Skeletal muscle tissue (tissue), 3 donors: ENCODE measurements at regions not wholly inside any gene's neighbourhood (a gene's known extent, or its start where the extent isn't known, plus 50 kb on each side); places are given as distances from the start of the nearest gene placed in this dataset.

Experiments used
- H3K27ac ChIP-seq: one replicate; pipeline ENCODE4 v1.7.0; 2013; ENCODE audit warnings: mild to moderate bottlenecking, low read depth, low read length, inconsistent platforms
- H3K27me3 ChIP-seq, 3 donors: one replicate each; pipeline ENCODE4 v1.7.0; 2013; ENCODE audit warnings: low read length in 3 of 3; ENCODE audit not compliant: control insufficient read depth in 3 of 3, insufficient read depth in 3 of 3
- H3K36me3 ChIP-seq, 3 donors: one replicate each; pipeline ENCODE4 v1.7.0; 2013; ENCODE audit warnings: low read length in 3 of 3; ENCODE audit not compliant: control insufficient read depth in 3 of 3, insufficient read depth in 3 of 3
- H3K4me1 ChIP-seq, 3 donors: one replicate each; pipeline ENCODE4 v1.7.0; 2013; ENCODE audit warnings: low read length in 3 of 3, mild to moderate bottlenecking in 3 of 3; ENCODE audit not compliant: control insufficient read depth in 3 of 3, insufficient read depth in 3 of 3
- H3K4me3 ChIP-seq, 3 donors: one replicate each; pipeline ENCODE4 v1.7.0; 2013; ENCODE audit warnings: low read length in 3 of 3
- H3K9ac ChIP-seq, 3 donors: one replicate each; pipeline ENCODE4 v1.7.0; 2013; ENCODE audit warnings: low read length in 3 of 3, mild to moderate bottlenecking in 3 of 3, moderate library complexity in 2 of 3, low read depth in 1 of 3
- H3K9me3 ChIP-seq, 3 donors: one replicate each; pipeline ENCODE4 v1.7.0; 2013; ENCODE audit warnings: low read length in 3 of 3; ENCODE audit not compliant: control insufficient read depth in 3 of 3
- donor health status: Osteomylitis.

DNA sequence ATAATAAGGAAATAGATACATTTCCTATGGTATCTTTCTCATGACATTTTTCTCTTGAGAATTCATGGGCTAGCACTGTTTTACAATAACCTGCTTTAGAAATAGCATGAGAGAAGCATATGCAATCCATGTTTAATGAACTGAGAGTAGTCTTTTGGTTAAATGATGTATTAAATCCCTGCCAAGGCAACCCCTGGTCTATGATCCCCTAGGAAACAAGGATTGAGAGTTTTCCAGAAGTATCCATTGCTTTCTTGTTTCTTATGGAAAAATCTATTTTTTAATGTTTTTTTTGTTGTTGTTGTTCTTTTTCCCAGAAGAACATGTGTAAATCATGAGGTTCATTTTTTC, 390.5 kb upstream of the HSF2 start:
- H3K4me1 ChIP-seq: peaks cover 0 to 3% (median 0%) of the 10 kb centered on the region in 3 donors
- no peaks in the 10 kb centered on the region for H3K36me3 ChIP-seq
- H3K4me3 ChIP-seq: no peak overlapping the region
- no peak overlapping the region for H3K27ac ChIP-seq
- H3K27me3 ChIP-seq: no peaks in the 10 kb centered on the region
- H3K9me3 ChIP-seq: no peaks in the 10 kb centered on the region
- H3K9ac ChIP-seq: no peak overlapping the region

GRCh38 chr6:122012578-122012977, 386.9 kb upstream of the HSF2 start:
- peaks cover 0 to 3% (median 0%) of the 10 kb centered on the region in 3 donors for H3K4me1 ChIP-seq
- no peaks in the 10 kb centered on the region for H3K27me3 ChIP-seq
- no peaks in the 10 kb centered on the region for H3K36me3 ChIP-seq
- no peak overlapping the region for H3K27ac ChIP-seq
- no peaks in the 10 kb centered on the region for H3K9me3 ChIP-seq
- H3K9ac ChIP-seq: no peak overlapping the region
- H3K4me3 ChIP-seq: no peak overlapping the region

GRCh38 chr6:122014961-122015360, 384.5 kb upstream of the HSF2 start:
- Histone ChIP-seq H3K9ac (no peak overlapping the region), H3K27me3 (no peaks in the 10 kb centered on the region), H3K9me3 (no peaks in the 10 kb centered on the region), H3K4me1 (no peaks in the 10 kb centered on the region), H3K36me3 (no peaks in the 10 kb centered on the region), H3K4me3 (no peak overlapping the region), H3K27ac (no peak overlapping the region)

- H3K9ac ChIP-seq: no peak overlapping the region
- H3K4me1 ChIP-seq: no peaks in the 10 kb centered on the region
- H3K36me3 ChIP-seq: no peaks in the 10 kb centered on the region
- no peak overlapping the region for H3K27ac ChIP-seq
- H3K9me3 ChIP-seq: no peaks in the 10 kb centered on the region
- H3K4me3 ChIP-seq: no peak overlapping the region
- H3K27me3 ChIP-seq: no peaks in the 10 kb centered on the region
Measured at GRCh38 chr6:122020588-122021264, 378.7 kb upstream of the HSF2 start.

DNA sequence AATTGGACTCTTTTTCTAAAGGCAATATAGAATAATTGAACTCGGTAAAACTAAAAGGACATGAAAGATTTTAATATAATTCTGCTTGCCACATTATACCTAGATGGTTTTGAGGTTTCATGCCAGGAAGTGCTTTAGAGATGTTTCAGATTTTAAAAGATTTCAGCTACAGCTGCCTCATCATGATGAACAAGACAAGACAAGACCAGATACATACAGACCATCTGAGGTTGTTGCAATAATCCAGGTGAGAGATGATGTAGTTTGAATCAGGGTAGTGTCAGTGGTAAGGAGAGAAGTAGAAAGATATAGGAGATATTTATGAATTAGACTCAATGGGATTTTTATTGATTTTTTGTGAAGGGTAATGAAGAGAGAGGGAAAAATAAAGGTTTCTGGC, 374.3 kb upstream of the HSF2 start:
- Histone ChIP-seq H3K36me3 (no peaks in the 10 kb centered on the region), H3K4me1 (no peaks in the 10 kb centered on the region), H3K27ac (no peak overlapping the region), H3K9ac (no peak overlapping the region), H3K4me3 (no peak overlapping the region), H3K27me3 (no peaks in the 10 kb centered on the region), H3K9me3 (no peaks in the 10 kb centered on the region)

DNA sequence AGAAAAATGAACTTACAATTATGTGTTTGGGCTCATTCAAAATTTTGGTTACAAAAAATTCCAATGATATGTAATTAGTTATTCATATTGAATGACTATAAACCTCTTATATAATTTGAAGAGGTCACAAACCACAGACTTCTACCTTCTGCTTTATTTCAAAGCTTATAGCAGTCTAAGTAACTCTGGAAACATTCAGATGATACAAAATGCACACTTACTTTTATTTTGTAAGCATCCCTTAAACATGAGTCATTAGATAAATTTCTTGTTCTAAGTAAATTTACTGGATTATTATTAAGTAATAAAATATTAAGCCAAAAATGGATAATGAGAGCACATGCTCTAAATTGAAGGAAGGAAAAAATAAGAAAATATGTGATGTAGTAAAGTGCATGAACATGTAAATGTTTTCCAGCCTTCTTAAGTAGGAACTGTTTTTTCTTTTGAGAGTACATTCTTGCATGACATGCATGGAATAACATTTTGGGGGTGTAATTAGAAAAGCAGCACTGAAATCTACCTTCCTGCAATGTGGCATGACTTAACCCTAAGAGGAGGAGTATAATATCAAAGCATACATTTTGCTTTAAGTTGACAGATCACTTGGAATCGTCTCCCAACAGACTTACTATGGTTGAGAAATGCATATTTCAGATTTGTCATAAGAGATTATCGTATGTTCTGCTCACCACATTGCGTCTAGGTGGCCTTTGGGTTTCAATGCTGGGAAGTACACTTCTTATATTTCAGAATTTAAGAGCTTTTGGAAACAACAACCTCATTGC, 372.7 kb upstream of the HSF2 start:
- Histone ChIP-seq H3K27ac (no peak overlapping the region), H3K27me3 (no peaks in the 10 kb centered on the region), H3K36me3 (no peaks in the 10 kb centered on the region), H3K4me3 (no peak overlapping the region), H3K9me3 (no peaks in the 10 kb centered on the region), H3K4me1 (no peaks in the 10 kb centered on the region), H3K9ac (no peak overlapping the region)

DNA sequence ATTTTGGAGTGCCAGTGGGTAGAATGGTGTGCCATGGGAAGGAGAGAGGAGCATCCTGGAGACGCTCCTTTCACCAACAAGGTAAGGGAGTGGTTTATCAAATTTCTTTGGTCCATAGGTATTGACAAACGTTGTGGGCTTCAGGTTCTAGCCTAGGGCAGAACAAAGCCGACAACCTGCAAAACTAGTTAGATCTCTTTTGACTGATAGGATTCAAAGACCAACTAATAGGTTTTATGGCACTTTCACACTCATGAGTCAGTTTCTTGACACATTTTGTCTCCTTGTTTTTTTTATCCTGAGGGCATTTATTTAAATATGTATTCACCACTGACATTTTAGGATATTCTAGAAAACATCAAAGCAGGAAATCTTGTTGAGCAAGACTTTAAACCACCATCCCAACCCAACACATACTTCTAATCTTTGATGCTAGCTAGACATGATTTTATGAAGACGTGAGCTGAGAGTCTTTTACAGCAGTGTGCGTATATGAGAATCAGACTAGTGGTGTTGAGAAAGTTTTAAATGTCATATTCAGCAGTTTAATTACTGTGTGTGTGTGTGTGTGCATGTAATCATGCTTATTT, 370.4 kb upstream of the HSF2 start:
- H3K9me3 ChIP-seq: no peaks in the 10 kb centered on the region
- no peak overlapping the region for H3K9ac ChIP-seq
- H3K4me1 ChIP-seq: no peaks in the 10 kb centered on the region
- H3K27me3 ChIP-seq: no peaks in the 10 kb centered on the region
- no peaks in the 10 kb centered on the region for H3K36me3 ChIP-seq
- no peak overlapping the region for H3K27ac ChIP-seq
- no peak overlapping the region for H3K4me3 ChIP-seq

- Histone ChIP-seq H3K36me3 (no peaks in the 10 kb centered on the region), H3K9me3 (no peaks in the 10 kb centered on the region), H3K4me1 (peaks cover 0 to 5% (median 0%) of the 10 kb centered on the region in 3 donors), H3K27me3 (no peaks in the 10 kb centered on the region), H3K27ac (no peak overlapping the region), H3K4me3 (no peak overlapping the region), H3K9ac (no peak overlapping the region)
Measured at GRCh38 chr6:122033564-122034181, 365.8 kb upstream of the HSF2 start.

- H3K4me3 ChIP-seq: no peak overlapping the region
- no peaks in the 10 kb centered on the region for H3K27me3 ChIP-seq
- no peak overlapping the region for H3K27ac ChIP-seq
- H3K36me3 ChIP-seq: no peaks in the 10 kb centered on the region
- no peak overlapping the region for H3K9ac ChIP-seq
- H3K4me1 ChIP-seq: peaks cover 0 to 5% (median 0%) of the 10 kb centered on the region in 3 donors
- H3K9me3 ChIP-seq: no peaks in the 10 kb centered on the region
Measured at GRCh38 chr6:122035173-122035572, 364.3 kb upstream of the HSF2 start.

DNA sequence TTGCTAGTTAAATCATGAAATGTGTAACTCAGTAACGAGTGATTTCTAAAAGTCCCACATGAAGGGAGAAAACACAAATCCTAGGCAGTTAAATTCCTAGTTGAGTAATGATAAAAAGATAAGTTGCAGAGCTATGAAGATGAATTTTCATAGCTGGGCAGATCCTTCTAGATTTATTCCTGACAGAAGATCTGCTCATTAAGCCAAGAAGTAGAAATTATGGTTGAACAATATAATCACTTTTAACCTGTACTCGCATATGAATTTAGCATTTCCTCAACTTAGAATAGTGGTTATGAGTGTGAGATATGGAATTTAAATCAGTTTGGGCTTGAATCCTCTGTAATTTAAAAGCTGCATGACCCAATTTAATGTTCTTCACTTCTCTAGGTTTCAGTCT, 359.2 kb upstream of the HSF2 start:
- H3K9me3 ChIP-seq: no peaks in the 10 kb centered on the region

More for the DNA sequence above, 359.2 kb upstream of the HSF2 start:
- Histone ChIP-seq H3K27me3 (no peaks in the 10 kb centered on the region), H3K27ac (no peak overlapping the region), H3K4me3 (no peak overlapping the region), H3K4me1 (peaks cover 0 to 5% (median 1%) of the 10 kb centered on the region in 3 donors), H3K36me3 (no peaks in the 10 kb centered on the region), H3K9ac (no peak overlapping the region)
